IMR-90 (cell line): ENCODE measurements at regions not wholly inside any gene's neighbourhood (a gene's known extent, or its start where the extent isn't known, plus 50 kb on each side); places are given as distances from the start of the nearest gene placed in this dataset.

Experiments used
- ATAC-seq: fragments of 200-7000 bp; cut with Tn5 transposase; 2 replicates; pipeline ENCODE4 v1.9.1; 2020; ENCODE audit warnings: low read depth, mild to moderate bottlenecking, moderate library complexity
- BruUV-seq: library from RNA; stranded (reverse); fragments of 400-500 nt; replicated peaks from 2 replicates; lab custom pipeline; 2021; lab: Mats Ljungman, UMichigan
- CTCF ChIA-PET: fragments of 300-600 bp; formaldehyde crosslinking; extraction: SDS; loops from one replicate; lab custom pipeline; 2021; ENCODE audit warnings: antibody characterized with exemption; lab: Yijun Ruan, JAX
- POLR2A ChIA-PET: fragments of 300-600 bp; sonication (Branson Sonifier 250); formaldehyde crosslinking; loops from one replicate; lab custom pipeline; 2022; ENCODE audit warnings: antibody characterized with exemption; ENCODE audit not compliant: unreplicated experiment; lab: Charles Lee
- DNase-seq: peaks from one replicate; pipeline ENCODE4 v3.0.0; 2013
- H2AFZ ChIP-seq: replicated peaks from 2 replicates; pipeline ENCODE3; 2013; ENCODE audit warnings: low read length, mild to moderate bottlenecking; ENCODE audit not compliant: poor library complexity
- H2AK5ac ChIP-seq: 2 replicates; pipeline ENCODE4 v1.6.1; 2013; ENCODE audit warnings: low read depth, low read length, inconsistent platforms
- H2AK9ac ChIP-seq: replicated peaks from 2 replicates; pipeline ENCODE3; 2013; ENCODE audit warnings: mild to moderate bottlenecking, low read depth, low read length, moderate library complexity; ENCODE audit not compliant: poor library complexity
- H2BK120ac ChIP-seq: 2 replicates; pipeline ENCODE4 v1.6.1; 2013; ENCODE audit warnings: low read depth, low read length, inconsistent platforms
- H2BK15ac ChIP-seq: 3 replicates; pipeline ENCODE4 v1.6.1; 2013; ENCODE audit warnings: low read depth, low read length, inconsistent platforms
- H2BK20ac ChIP-seq: 2 replicates; pipeline ENCODE4 v1.6.1; 2013; ENCODE audit warnings: low read depth, mild to moderate bottlenecking, inconsistent platforms, low read length, moderate library complexity
- H2BK5ac ChIP-seq: 2 replicates; pipeline ENCODE4 v1.6.1; 2013; ENCODE audit warnings: mild to moderate bottlenecking, low read depth, low read length, inconsistent platforms; ENCODE audit not compliant: poor library complexity, severe bottlenecking
- H3K14ac ChIP-seq: replicated peaks from 2 replicates; pipeline ENCODE4 v1.6.1; 2013; ENCODE audit warnings: low read depth, low read length, inconsistent platforms
- H3K18ac ChIP-seq: 2 replicates; pipeline ENCODE4 v1.6.1; 2013; ENCODE audit warnings: low read depth, low read length, control low read depth
- H3K23ac ChIP-seq: 2 replicates; pipeline ENCODE4 v1.6.1; 2013; ENCODE audit warnings: low read depth, low read length, inconsistent platforms
- H3K27ac ChIP-seq: 2 replicates; pipeline ENCODE4 v1.5.1; 2013; ENCODE audit warnings: mild to moderate bottlenecking, control low read depth, low read length; ENCODE audit not compliant: insufficient read depth
- H3K27me3 ChIP-seq: 2 replicates; pipeline ENCODE4 v1.6.1; 2013; ENCODE audit warnings: low read length; ENCODE audit not compliant: control insufficient read depth, insufficient read depth
- H3K36me3 ChIP-seq: 2 replicates; pipeline ENCODE4 v1.6.1; 2013; ENCODE audit warnings: low read length, mixed read lengths; ENCODE audit not compliant: control insufficient read depth, insufficient read depth
- H3K4ac ChIP-seq: 2 replicates; pipeline ENCODE4 v1.6.1; 2013; ENCODE audit warnings: low read depth, low read length, inconsistent platforms
- H3K4me1 ChIP-seq: 2 replicates; pipeline ENCODE4 v1.6.1; 2013; ENCODE audit warnings: low read length, mixed read lengths; ENCODE audit not compliant: control insufficient read depth, insufficient read depth
- H3K4me2 ChIP-seq: 2 replicates; pipeline ENCODE4 v1.6.1; 2013; ENCODE audit warnings: low read depth, mild to moderate bottlenecking, control low read depth, low read length, moderate library complexity
- H3K4me3 ChIP-seq: 2 replicates; pipeline ENCODE4 v1.5.1; 2013; ENCODE audit warnings: low read depth, mild to moderate bottlenecking, control low read depth, low read length, moderate library complexity; ENCODE audit not compliant: insufficient read depth
- H3K56ac ChIP-seq: 2 replicates; pipeline ENCODE4 v1.6.1; 2013; ENCODE audit warnings: low read length, inconsistent platforms; ENCODE audit not compliant: insufficient read depth; ENCODE audit errors: extremely low read depth
- H3K79me1 ChIP-seq, 2 experiments: 2 replicates each; pipeline ENCODE4 v1.6.1; 2013; ENCODE audit warnings: low read length in 2 of 2, inconsistent platforms in 1 of 2, low read depth in 1 of 2
- H3K9ac ChIP-seq: 2 replicates; pipeline ENCODE4 v1.6.1; 2013; ENCODE audit warnings: low read depth, low read length, control low read depth
- H3K9me1 ChIP-seq: 2 replicates; pipeline ENCODE4 v1.6.1; 2013; ENCODE audit warnings: low read length, inconsistent platforms; ENCODE audit not compliant: insufficient read depth
- H3K9me3 ChIP-seq: 2 replicates; pipeline ENCODE4 v1.6.1; 2013; ENCODE audit warnings: low read length; ENCODE audit not compliant: control insufficient read depth, insufficient read depth
- H4K20me1 ChIP-seq: 2 replicates; pipeline ENCODE4 v1.6.1; 2013; ENCODE audit warnings: low read length, inconsistent platforms; ENCODE audit not compliant: insufficient read depth
- H4K5ac ChIP-seq: 2 replicates; pipeline ENCODE4 v1.6.1; 2013; ENCODE audit warnings: mild to moderate bottlenecking, low read depth, low read length, control low read depth
- H4K8ac ChIP-seq, 2 experiments: 2 replicates each; pipeline ENCODE4 v1.6.1; 2013; ENCODE audit warnings: low read depth in 2 of 2, low read length in 2 of 2, control low read depth in 1 of 2, inconsistent platforms in 1 of 2
- H4K91ac ChIP-seq: 2 replicates; pipeline ENCODE4 v1.6.1; 2013; ENCODE audit warnings: low read depth, low read length, inconsistent platforms; ENCODE audit not compliant: insufficient read depth
- BHLHE40 ChIP-seq: fragments of 150-350 bp; IDR thresholded peaks from 2 replicates; pipeline ENCODE4 v1.6.1; 2016; ENCODE audit warnings: mild to moderate bottlenecking, low read depth, low read length
- CEBPB ChIP-seq: IDR thresholded peaks from 2 replicates; pipeline ENCODE4 v1.6.1; 2012; ENCODE audit warnings: low read depth, low read length, improper control_type of control experiment
- CTCF ChIP-seq: conservative IDR thresholded peaks from 2 replicates; pipeline ENCODE4 v1.5.1; 2012; ENCODE audit warnings: mild to moderate bottlenecking, low read depth, low read length, improper control_type of control experiment
- ELK1 ChIP-seq: fragments of 150-350 bp; IDR thresholded peaks from 2 replicates; pipeline ENCODE4 v1.6.1; 2016; ENCODE audit warnings: low read depth, mild to moderate bottlenecking, low read length, moderate library complexity, borderline replicate concordance
- FOS ChIP-seq: fragments of 150-350 bp; IDR thresholded peaks from 2 replicates; pipeline ENCODE4 v1.6.1; 2016; ENCODE audit warnings: low read depth, low read length
- MAFK ChIP-seq: IDR thresholded peaks from 2 replicates; pipeline ENCODE4 v1.6.1; 2012; ENCODE audit warnings: low read depth, low read length, improper control_type of control experiment
- MAZ ChIP-seq: IDR thresholded peaks from 2 replicates; pipeline ENCODE4 v1.6.1; 2012; ENCODE audit warnings: low read depth, mild to moderate bottlenecking, low read length, improper control_type of control experiment, moderate library complexity, borderline replicate concordance
- NFE2L2 ChIP-seq: fragments of 150-350 bp; IDR thresholded peaks from 2 replicates; pipeline ENCODE4 v1.6.1; 2016; ENCODE audit warnings: low read depth, mild to moderate bottlenecking, low read length
- POLR2A ChIP-seq: IDR thresholded peaks from 2 replicates; pipeline ENCODE4 v1.6.1; 2012; ENCODE audit warnings: mild to moderate bottlenecking, low read depth, low read length
- RAD21 ChIP-seq: IDR thresholded peaks from 2 replicates; pipeline ENCODE4 v1.6.1; 2012; ENCODE audit warnings: low read length, improper control_type of control experiment
- RCOR1 ChIP-seq: IDR thresholded peaks from 2 replicates; pipeline ENCODE4 v1.6.1; 2012; ENCODE audit warnings: mild to moderate bottlenecking, low read length, improper control_type of control experiment; ENCODE audit not compliant: insufficient replicate concordance
- RFX5 ChIP-seq: IDR thresholded peaks from 2 replicates; pipeline ENCODE4 v1.8.0; 2012; ENCODE audit warnings: low read depth, mild to moderate bottlenecking, low read length, moderate library complexity
- SMC3 ChIP-seq: fragments of 150-350 bp; IDR thresholded peaks from 2 replicates; pipeline ENCODE4 v1.6.1; 2016; ENCODE audit warnings: low read depth, mild to moderate bottlenecking, antibody characterized with exemption, low read length, moderate library complexity
- USF2 ChIP-seq: fragments of 150-350 bp; IDR thresholded peaks from 2 replicates; pipeline ENCODE4 v1.6.1; 2017; ENCODE audit warnings: mild to moderate bottlenecking, antibody characterized with exemption, low read length, low read depth
- WGBS, 2 experiments: methylation state at CpG; one replicate each; pipeline versions ENCODE4 v1.1.5 to v1.1.7; 2013; ENCODE audit warnings: missing lambda C conversion rate in 2 of 2; ENCODE audit not compliant: insufficient read length in 1 of 2; ENCODE audit errors: extremely low coverage in 2 of 2; 5-methylcytosine and 5-hydroxymethylcytosine counted together
- dilution Hi-C: fragments of 300-500 bp; cut with HindIII; formaldehyde crosslinking; loops from one replicate; pipeline ENCODE4 v1.14.3; 2018; ENCODE audit warnings: low sequenced_read_pairs; ENCODE audit not compliant: unreplicated experiment
- in situ Hi-C: fragments of 300-500 bp; cut with MboI; formaldehyde crosslinking; loops from 3 replicates; pipeline ENCODE4 v1.14.3; 2019; ENCODE audit warnings: low sequenced_read_pairs, inconsistent platforms, mixed read lengths
- intact Hi-C: fragments of 100-400 bp; cut with micrococcal nuclease; formaldehyde crosslinking; loops from 2 replicates; pipeline ENCODE4 v1.10.0; 2022

GRCh38 chr5:124546643-124547042 lies 199.8 kb downstream of the ZNF608 start:
- no peak overlapping the region for H2BK20ac ChIP-seq

More at GRCh38 chr5:124546643-124547042, 199.8 kb downstream of the ZNF608 start:
- H4K20me1 ChIP-seq = no peaks in the 10 kb centered on the region
- H2BK15ac ChIP-seq = no peak overlapping the region
- H4K91ac ChIP-seq = no peak overlapping the region
- H3K4me3 ChIP-seq = no peak overlapping the region
- no peak for TF ChIP-seq BHLHE40
- no peak for TF ChIP-seq USF2
- no peak for TF ChIP-seq ELK1
- TF ChIP-seq POLR2A = no peak
- no peak for TF ChIP-seq MAZ
- TF ChIP-seq FOS = no peak
- no peak for TF ChIP-seq MAFK
- no peak for TF ChIP-seq RCOR1
- TF ChIP-seq SMC3 = no peak
- TF ChIP-seq CEBPB = no peak
- no peak for TF ChIP-seq NFE2L2
- no peak for TF ChIP-seq RAD21
- no peak for TF ChIP-seq CTCF
- TF ChIP-seq RFX5 = no peak
- H3K27ac ChIP-seq = no peak overlapping the region
- peaks cover 3% of the 10 kb centered on the region; the same call in 1 of the 2 replicates for H3K27me3 ChIP-seq
- H3K9ac ChIP-seq = no peak overlapping the region
- H3K9me3 ChIP-seq = no peaks in the 10 kb centered on the region
- H3K36me3 ChIP-seq = no peaks in the 10 kb centered on the region
- H3K4ac ChIP-seq = no peak overlapping the region
- no peak overlapping the region for H2BK120ac ChIP-seq
- no peak overlapping the region for H2AK9ac ChIP-seq
- no peak overlapping the region for H2AFZ ChIP-seq
- no peak overlapping the region for H4K5ac ChIP-seq
- H3K4me1 ChIP-seq = no peaks in the 10 kb centered on the region
- H3K14ac ChIP-seq = no peak overlapping the region
- ATAC-seq = peak; percentile 60
- no peak overlapping the region for H4K8ac ChIP-seq
- H3K9me1 ChIP-seq = no peaks in the 10 kb centered on the region
- CTCF ChIA-PET = interaction anchor here (1.1 kb wide), 1 partner anchor 8 kb away, joined by 3 read pairs; no protein-coding TSS in a partner anchor
- H2AK5ac ChIP-seq = no peak overlapping the region
- no TSS peak for BruUV-seq
- POLR2A ChIA-PET = no interaction called here
- WGBS, 2 experiments = no CpG with 5 or more reads among the region's 2 CpGs
- DNase-seq = peak; percentile 35
- no peak overlapping the region for H3K56ac ChIP-seq
- no peak overlapping the region for H3K4me2 ChIP-seq
- no peak overlapping the region for H3K23ac ChIP-seq
- in situ Hi-C loops = no loop called here
- H2BK5ac ChIP-seq = no peak overlapping the region
- intact Hi-C loops = no loop called here
- H3K79me1 ChIP-seq = no peaks in the 10 kb centered on the region
- dilution Hi-C loops = no loop called here
- H3K18ac ChIP-seq = no peak overlapping the region
